ENCODE measurements at regions not wholly inside any gene's neighbourhood (a gene's known extent, or its start where the extent isn't known, plus 50 kb on each side); places are given as distances from the start of the nearest gene placed in this dataset.

- Histone ChIP-seq H3K9ac (replicated peaks; ENCODE audit: extremely low read depth, insufficient read depth, low read length) (no peak overlapping the region), H4K20me1 (replicated peaks; ENCODE audit: control insufficient read depth, extremely low read depth, insufficient read depth, low read length) (no peaks in the 10 kb centered on the region), H3K4me2 (ENCODE audit: insufficient read depth, low read length) (no peak overlapping the region), H3K27ac (ENCODE audit: insufficient read depth, low read depth, low read length) (no peak overlapping the region), H3K9me1 (replicated peaks; ENCODE audit: control insufficient read depth, extremely low read depth, insufficient read depth, low read length) (no peaks in the 10 kb centered on the region), H3K4me3 (replicated peaks in 1 of 3; ENCODE audit: insufficient read depth in 1 of 3, low read depth in 1 of 3, low read length in 3 of 3) (no peak overlapping the region), H3K4me1 (ENCODE audit: control insufficient read depth, extremely low read depth, insufficient read depth, low read length) (no peaks in the 10 kb centered on the region), H3K9me3 (replicated peaks; ENCODE audit: control insufficient read depth, insufficient read depth, low read length) (no peaks in the 10 kb centered on the region), H2AFZ (ENCODE audit: low read depth, low read length) (no peak overlapping the region), H3K27me3 (ENCODE audit: control insufficient read depth in 2 of 2, insufficient read depth in 2 of 2, low read length in 2 of 2) (no peaks in the 10 kb centered on the region), H3K79me2 (ENCODE audit: control insufficient read depth, insufficient read depth, low read length) (no peaks in the 10 kb centered on the region), H3K36me3 (ENCODE audit: control insufficient read depth in 2 of 2, extremely low read depth in 1 of 2, insufficient read depth in 2 of 2, low read length in 2 of 2) (no peaks in the 10 kb centered on the region)
- TF ChIP-seq MYC (IDR thresholded peaks at IDR 0.05; ENCODE audit: low read depth, low read length) (no peak), GATA2 (IDR thresholded peaks at IDR 0.05; ENCODE audit: insufficient read depth, insufficient read length, low read depth, low read length) (no peak)
- POLR2A ChIA-PET, result no interaction called here
- dilution Hi-C loops (cut with MboI; ENCODE audit: extremely low pct_ligation_motif_present, low sequenced_read_pairs) (no loop called here), intact Hi-C loops (cut with micrococcal nuclease) (no loop called here)
- DNase-seq (ENCODE audit: low read depth, low spot score) (no peak), FAIRE-seq (no peak)
- CTCF ChIA-PET, result no interaction called here
- BruUV-seq (replicated peaks), result no TSS peak
These were observed 960.1 kb upstream of the FAT3 start for GRCh38 chr11:91264481-91264880.

GRCh38 chr11:91263496-91264365, 960.9 kb upstream of the FAT3 start:
- no peak for FAIRE-seq
- intact Hi-C loops (cut with micrococcal nuclease), result no loop called here
- Histone ChIP-seq H2AFZ (ENCODE audit: low read depth, low read length) (no peak overlapping the region), H3K9me1 (replicated peaks; ENCODE audit: control insufficient read depth, extremely low read depth, insufficient read depth, low read length) (no peaks in the 10 kb centered on the region), H3K4me1 (ENCODE audit: control insufficient read depth, extremely low read depth, insufficient read depth, low read length) (no peaks in the 10 kb centered on the region), H3K27me3 (ENCODE audit: control insufficient read depth in 2 of 2, insufficient read depth in 2 of 2, low read length in 2 of 2) (no peaks in the 10 kb centered on the region), H3K4me2 (ENCODE audit: insufficient read depth, low read length) (no peak overlapping the region), H3K27ac (ENCODE audit: insufficient read depth, low read depth, low read length) (no peak overlapping the region), H3K79me2 (ENCODE audit: control insufficient read depth, insufficient read depth, low read length) (no peaks in the 10 kb centered on the region), H4K20me1 (replicated peaks; ENCODE audit: control insufficient read depth, extremely low read depth, insufficient read depth, low read length) (no peaks in the 10 kb centered on the region), H3K36me3 (ENCODE audit: control insufficient read depth in 2 of 2, extremely low read depth in 1 of 2, insufficient read depth in 2 of 2, low read length in 2 of 2) (no peaks in the 10 kb centered on the region), H3K9me3 (replicated peaks; ENCODE audit: control insufficient read depth, insufficient read depth, low read length) (no peaks in the 10 kb centered on the region), H3K9ac (replicated peaks; ENCODE audit: extremely low read depth, insufficient read depth, low read length) (no peak overlapping the region), H3K4me3 (replicated peaks in 1 of 3; ENCODE audit: insufficient read depth in 1 of 3, low read depth in 1 of 3, low read length in 3 of 3) (no peak overlapping the region)
- CTCF ChIA-PET, result no interaction called here
- POLR2A ChIA-PET, result no interaction called here
- TF ChIP-seq JUN (IDR thresholded peaks at IDR 0.05; ENCODE audit: borderline replicate concordance, insufficient read depth, insufficient read length, low read depth), result no peak
- TF ChIP-seq POLR2AphosphoS5 (IDR thresholded peaks at IDR 0.05; ENCODE audit: insufficient read depth, low read depth, low read length), result no peak
- TF ChIP-seq FOS (IDR thresholded peaks at IDR 0.05; ENCODE audit: borderline replicate concordance, insufficient read depth, low read length), result no peak
- no peak for TF ChIP-seq POLR2A (IDR thresholded peaks at IDR 0.05; ENCODE audit: low read depth, low read length)
- no peak for TF ChIP-seq CTCF (IDR thresholded peaks at IDR 0.05; ENCODE audit: extremely low read depth in 1 of 2, insufficient read depth in 1 of 2, low read depth in 1 of 2, low read length in 2 of 2)
- no peak for TF ChIP-seq MAX (IDR thresholded peaks at IDR 0.05; ENCODE audit: insufficient read depth, insufficient read length)
- BruUV-seq (replicated peaks), result no TSS peak
- no peak for DNase-seq (ENCODE audit: low read depth, low spot score)
- dilution Hi-C loops (cut with MboI; ENCODE audit: extremely low pct_ligation_motif_present, low sequenced_read_pairs), result no loop called here

Data from endothelial cell of umbilical vein (primary cell).